ENCODE measurements at regions not wholly inside any gene's neighbourhood (a gene's known extent, or its start where the extent isn't known, plus 50 kb on each side); places are given as distances from the start of the nearest gene placed in this dataset.

GRCh38 chr1:87528754-87529517, 200.3 kb downstream of the LMO4 start:
- no peak for DNase-seq
- no peak overlapping the region for H3K4me3 ChIP-seq (ENCODE audit: low read length)
- H3K36me3 ChIP-seq (replicated peaks; ENCODE audit: insufficient read depth, low read length), result no peaks in the 10 kb centered on the region
- H3K27me3 ChIP-seq (replicated peaks; ENCODE audit: insufficient read depth, low read length), result no peaks in the 10 kb centered on the region
- no peaks in the 10 kb centered on the region for H3K79me2 ChIP-seq (ENCODE audit: low read length)
- H2AFZ ChIP-seq (ENCODE audit: low read length), result no peak overlapping the region
- no peaks in the 10 kb centered on the region for H3K4me1 ChIP-seq (ENCODE audit: low read length)
- TF ChIP-seq, protein P1, sequence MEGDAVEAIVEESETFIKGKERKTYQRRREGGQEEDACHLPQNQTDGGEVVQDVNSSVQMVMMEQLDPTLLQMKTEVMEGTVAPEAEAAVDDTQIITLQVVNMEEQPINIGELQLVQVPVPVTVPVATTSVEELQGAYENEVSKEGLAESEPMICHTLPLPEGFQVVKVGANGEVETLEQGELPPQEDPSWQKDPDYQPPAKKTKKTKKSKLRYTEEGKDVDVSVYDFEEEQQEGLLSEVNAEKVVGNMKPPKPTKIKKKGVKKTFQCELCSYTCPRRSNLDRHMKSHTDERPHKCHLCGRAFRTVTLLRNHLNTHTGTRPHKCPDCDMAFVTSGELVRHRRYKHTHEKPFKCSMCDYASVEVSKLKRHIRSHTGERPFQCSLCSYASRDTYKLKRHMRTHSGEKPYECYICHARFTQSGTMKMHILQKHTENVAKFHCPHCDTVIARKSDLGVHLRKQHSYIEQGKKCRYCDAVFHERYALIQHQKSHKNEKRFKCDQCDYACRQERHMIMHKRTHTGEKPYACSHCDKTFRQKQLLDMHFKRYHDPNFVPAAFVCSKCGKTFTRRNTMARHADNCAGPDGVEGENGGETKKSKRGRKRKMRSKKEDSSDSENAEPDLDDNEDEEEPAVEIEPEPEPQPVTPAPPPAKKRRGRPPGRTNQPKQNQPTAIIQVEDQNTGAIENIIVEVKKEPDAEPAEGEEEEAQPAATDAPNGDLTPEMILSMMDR (IDR thresholded peaks at IDR 0.05; ENCODE audit: low read length), result no peak
- TF ChIP-seq EZH2 (optimal IDR thresholded peaks at IDR 0.05; ENCODE audit: low read depth, low read length) (no peak), EZH2phosphoT487 (IDR thresholded peaks at IDR 0.05; ENCODE audit: low read length) (no peak)
- H4K20me1 ChIP-seq (ENCODE audit: insufficient read depth, low read length), result no peaks in the 10 kb centered on the region
- H3K4me2 ChIP-seq (ENCODE audit: low read depth, low read length), result no peak overlapping the region
- H3F3A ChIP-seq (ENCODE audit: insufficient read depth, low read length), result no peaks in the 10 kb centered on the region
- H3K9me3 ChIP-seq (replicated peaks; ENCODE audit: insufficient read depth, low read length), result no peaks in the 10 kb centered on the region
- no peak overlapping the region for H3K27ac ChIP-seq (ENCODE audit: low read length)
- no peak overlapping the region for H3K9ac ChIP-seq (ENCODE audit: low read length)
- no peaks in the 10 kb centered on the region for H3K9me2 ChIP-seq (replicated peaks; ENCODE audit: insufficient read depth, low read length)

- DNase-seq, result no peak
- no peak overlapping the region for H3K4me2 ChIP-seq (ENCODE audit: low read depth, low read length)
- H3K79me2 ChIP-seq (ENCODE audit: low read length), result no peaks in the 10 kb centered on the region
- H4K20me1 ChIP-seq (ENCODE audit: insufficient read depth, low read length), result no peaks in the 10 kb centered on the region
- no peaks in the 10 kb centered on the region for H3K9me2 ChIP-seq (replicated peaks; ENCODE audit: insufficient read depth, low read length)
- H3K27me3 ChIP-seq (replicated peaks; ENCODE audit: insufficient read depth, low read length), result no peaks in the 10 kb centered on the region
- H3K4me1 ChIP-seq (ENCODE audit: low read length), result no peaks in the 10 kb centered on the region
- no peaks in the 10 kb centered on the region for H3F3A ChIP-seq (ENCODE audit: insufficient read depth, low read length)
- TF ChIP-seq, protein P1 (IDR thresholded peaks at IDR 0.05; ENCODE audit: low read length), result no peak
- TF ChIP-seq EZH2phosphoT487 (IDR thresholded peaks at IDR 0.05; ENCODE audit: low read length) (no peak), EZH2 (optimal IDR thresholded peaks at IDR 0.05; ENCODE audit: low read depth, low read length) (no peak)
- H3K36me3 ChIP-seq (replicated peaks; ENCODE audit: insufficient read depth, low read length), result no peaks in the 10 kb centered on the region
- no peak overlapping the region for H3K4me3 ChIP-seq (ENCODE audit: low read length)
- H3K27ac ChIP-seq (ENCODE audit: low read length), result no peak overlapping the region
- H2AFZ ChIP-seq (ENCODE audit: low read length), result no peak overlapping the region
- H3K9ac ChIP-seq (ENCODE audit: low read length), result no peak overlapping the region
- no peaks in the 10 kb centered on the region for H3K9me3 ChIP-seq (replicated peaks; ENCODE audit: insufficient read depth, low read length)
Measured at GRCh38 chr1:87530042-87530807, 201.5 kb downstream of the LMO4 start.

- H3K4me1 ChIP-seq (ENCODE audit: low read length), result no peaks in the 10 kb centered on the region
- H3K9ac ChIP-seq (ENCODE audit: low read length), result no peak overlapping the region
- TF ChIP-seq EZH2 (optimal IDR thresholded peaks at IDR 0.05; ENCODE audit: low read depth, low read length) (no peak), EZH2phosphoT487 (IDR thresholded peaks at IDR 0.05; ENCODE audit: low read length) (no peak)
- TF ChIP-seq, protein P1 (IDR thresholded peaks at IDR 0.05; ENCODE audit: low read length), result no peak
Measured at GRCh38 chr1:87535551-87535950, 206.9 kb downstream of the LMO4 start.

More at GRCh38 chr1:87535551-87535950, 206.9 kb downstream of the LMO4 start:
- Histone ChIP-seq H3K36me3 (replicated peaks; ENCODE audit: insufficient read depth, low read length) (no peaks in the 10 kb centered on the region), H2AFZ (ENCODE audit: low read length) (no peak overlapping the region), H3K4me3 (ENCODE audit: low read length) (no peak overlapping the region), H3K79me2 (ENCODE audit: low read length) (no peaks in the 10 kb centered on the region), H4K20me1 (ENCODE audit: insufficient read depth, low read length) (no peaks in the 10 kb centered on the region), H3K9me2 (replicated peaks; ENCODE audit: insufficient read depth, low read length) (no peaks in the 10 kb centered on the region), H3K9me3 (replicated peaks; ENCODE audit: insufficient read depth, low read length) (no peaks in the 10 kb centered on the region), H3K4me2 (ENCODE audit: low read depth, low read length) (no peak overlapping the region), H3K27ac (ENCODE audit: low read length) (no peak overlapping the region), H3F3A (ENCODE audit: insufficient read depth, low read length) (no peaks in the 10 kb centered on the region), H3K27me3 (replicated peaks; ENCODE audit: insufficient read depth, low read length) (no peaks in the 10 kb centered on the region)
- DNase-seq, result no peak
